ENCODE measurements at regions not wholly inside any gene's neighbourhood (a gene's known extent, or its start where the extent isn't known, plus 50 kb on each side); places are given as distances from the start of the nearest gene placed in this dataset.

- TF ChIP-seq POLR2A (IDR thresholded peaks at IDR 0.05) (no peak), CTCF (IDR thresholded peaks at IDR 0.05) (no peak)
Measured at GRCh38 chr6:22827760-22828159, 258.4 kb downstream of the HDGFL1 start.
